ENCODE measurements at regions not wholly inside any gene's neighbourhood (a gene's known extent, or its start where the extent isn't known, plus 50 kb on each side); places are given as distances from the start of the nearest gene placed in this dataset.
"Not testable (repeated sequence)": the region's sequence is repeated elsewhere in the genome, so short reads cannot be mapped to it uniquely, and the experiment has no call there.

DNA sequence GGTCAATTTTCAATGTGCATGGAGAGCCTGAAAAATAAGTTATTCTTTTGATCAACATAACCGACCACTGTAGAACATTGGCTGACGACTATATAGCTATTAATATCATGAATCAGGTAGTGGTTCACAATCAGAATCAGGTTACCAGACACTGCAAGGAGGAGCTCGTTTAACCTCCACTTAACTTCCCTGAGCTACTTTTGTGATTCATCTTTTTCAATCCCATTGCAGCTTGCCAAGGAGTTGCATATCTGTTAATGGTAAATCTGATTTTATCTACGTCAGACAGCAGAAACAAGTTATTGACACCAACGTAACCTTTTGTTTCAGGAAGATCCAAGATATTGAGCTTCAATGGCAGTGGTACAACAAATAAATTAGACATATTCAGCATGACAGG is 2263.8 kb upstream of the ACO1 start:
- DNase-seq (ENCODE audit: low read depth in 3 of 3): no peak

DNA sequence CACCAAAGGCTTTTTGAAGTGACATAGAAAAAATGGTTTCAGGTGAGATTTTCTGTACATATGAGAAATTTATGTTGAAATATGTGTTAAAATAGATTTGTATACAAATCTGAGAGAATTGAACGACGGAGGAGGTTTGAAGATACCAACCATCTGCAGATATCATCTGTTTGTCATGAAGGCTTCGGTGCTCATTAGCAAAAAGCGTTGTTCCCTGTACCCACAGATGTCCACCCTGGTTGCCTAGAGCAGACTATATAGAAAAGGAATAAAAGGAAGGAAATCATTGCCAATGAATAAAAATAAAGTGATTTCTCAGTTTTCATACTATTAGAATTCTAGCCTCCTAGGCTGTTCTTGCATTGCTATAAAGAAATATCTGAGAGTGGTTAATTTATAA is 2262.8 kb upstream of the ACO1 start:
- DNase-seq (ENCODE audit: low read depth in 3 of 3): no peak

DNA sequence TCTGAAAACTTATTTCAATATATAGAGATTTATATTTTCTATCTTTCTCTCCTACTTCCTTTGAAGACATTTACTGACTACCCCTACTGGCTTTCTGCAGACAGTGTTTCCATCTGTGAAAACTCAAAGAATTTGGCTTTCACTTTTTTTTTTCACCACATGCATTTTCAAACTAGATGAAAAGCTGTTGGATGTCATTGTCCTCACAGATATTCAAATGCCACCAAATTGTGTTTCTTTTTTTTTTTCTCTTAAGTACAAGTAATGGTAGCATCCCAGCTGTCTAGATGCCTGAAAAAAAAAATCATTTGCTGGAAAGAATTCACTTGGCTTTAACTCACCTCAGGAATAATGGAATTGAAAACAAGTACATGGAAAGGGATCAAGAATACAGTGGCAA is 2258.6 kb upstream of the ACO1 start:
- no peak for DNase-seq (ENCODE audit: low read depth in 3 of 3)

DNA sequence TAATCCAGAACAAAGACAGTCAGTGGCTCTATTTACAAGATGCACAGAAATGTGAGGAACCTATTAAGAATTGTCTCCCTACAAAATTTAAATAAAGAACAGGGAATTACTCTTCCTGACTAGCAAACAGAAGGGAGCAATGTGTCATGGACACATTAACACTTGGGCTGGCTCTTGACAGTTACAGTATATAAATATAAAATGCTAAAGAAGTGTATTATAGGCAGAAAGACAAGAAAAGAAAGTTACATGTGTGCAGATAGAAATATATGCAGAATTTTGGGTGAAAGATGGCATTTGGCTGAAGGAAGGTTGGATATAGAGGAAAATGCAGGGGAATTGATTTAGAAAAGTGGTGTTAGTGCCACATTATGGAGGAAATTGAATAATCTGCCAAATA is 2257.1 kb upstream of the ACO1 start:
- no peak for DNase-seq (ENCODE audit: low read depth in 3 of 3)

DNA sequence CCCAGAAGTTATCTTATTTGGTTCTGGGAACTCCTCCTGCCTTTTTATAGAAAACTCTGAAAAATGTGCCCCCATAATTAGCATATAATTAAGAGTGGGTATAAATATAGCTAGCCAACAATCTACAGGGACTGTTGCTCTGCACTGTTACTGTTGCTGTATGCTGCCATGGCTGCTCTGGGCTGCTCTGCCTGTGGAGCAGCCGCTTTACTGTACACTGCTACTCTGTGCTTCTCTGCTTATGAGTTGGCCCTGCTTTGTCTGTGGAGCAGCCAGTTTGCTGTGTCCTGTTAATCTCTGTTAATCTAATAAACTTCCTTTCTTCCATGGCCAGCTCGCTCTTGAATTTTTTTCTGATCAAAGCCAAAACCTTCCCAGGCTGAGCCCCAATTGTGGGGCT is 2244.0 kb upstream of the ACO1 start:
- no peak for DNase-seq (ENCODE audit: low read depth in 3 of 3)

DNA sequence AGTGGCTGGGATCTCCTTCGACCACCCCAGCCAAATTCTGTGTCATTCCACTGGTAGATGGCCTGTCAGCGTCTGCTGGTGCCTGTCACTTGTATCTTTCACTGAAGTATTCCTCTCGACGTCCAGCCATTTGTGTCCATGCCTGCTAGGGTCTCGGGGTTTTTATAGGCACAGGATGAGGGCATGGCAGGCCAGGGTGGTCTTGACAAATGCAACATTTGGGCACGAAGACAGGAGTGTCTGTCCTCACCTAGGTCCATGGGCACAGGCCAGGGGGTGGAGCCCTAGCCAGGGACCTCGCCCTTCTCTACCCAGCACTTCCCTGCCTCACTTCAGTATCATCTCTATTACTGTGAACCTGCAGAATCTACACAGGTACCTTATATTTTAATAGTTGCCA is 2223.9 kb upstream of the ACO1 start:
- no peak for DNase-seq (ENCODE audit: low read depth in 3 of 3)

DNA sequence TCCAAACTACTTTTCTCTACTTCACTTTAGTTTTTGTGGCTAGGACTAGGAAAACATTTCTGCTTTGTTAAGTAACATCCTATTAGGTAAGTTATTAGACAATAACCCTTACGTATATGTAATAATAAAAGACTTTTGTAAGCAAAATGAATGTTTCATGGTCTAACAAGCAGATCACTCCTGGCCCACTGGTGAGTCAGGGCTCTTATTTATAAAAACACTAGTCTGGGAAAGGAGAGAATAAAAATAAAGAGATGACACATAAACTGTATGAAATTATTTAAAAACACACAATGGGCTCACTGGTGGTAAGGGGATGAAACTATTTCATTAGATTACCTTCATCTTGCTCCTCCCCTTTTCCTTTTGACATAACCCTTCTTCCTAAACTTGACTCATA is 2212.2 kb upstream of the ACO1 start:
- DNase-seq (ENCODE audit: low read depth in 3 of 3): no peak

DNA sequence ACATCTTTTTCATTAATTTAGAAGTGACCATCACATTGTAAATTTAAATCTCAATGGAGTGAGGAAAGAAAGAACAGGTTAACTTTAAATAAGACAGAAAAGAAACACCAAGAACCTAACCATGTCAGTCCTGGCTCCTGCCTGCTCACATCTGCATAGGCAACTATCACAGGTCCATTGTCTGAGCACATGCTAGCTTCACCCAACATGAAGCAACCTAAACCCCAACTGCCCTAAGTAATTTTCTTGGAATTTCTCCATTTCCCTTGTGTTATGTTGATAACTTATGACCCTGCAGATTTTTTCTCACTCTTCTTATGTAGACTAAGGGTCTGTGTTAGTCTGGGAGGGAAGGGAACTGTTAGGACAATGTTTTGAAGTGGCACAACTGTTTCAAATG is 2205.8 kb upstream of the ACO1 start:
- DNase-seq (ENCODE audit: low read depth in 3 of 3): no peak

DNA sequence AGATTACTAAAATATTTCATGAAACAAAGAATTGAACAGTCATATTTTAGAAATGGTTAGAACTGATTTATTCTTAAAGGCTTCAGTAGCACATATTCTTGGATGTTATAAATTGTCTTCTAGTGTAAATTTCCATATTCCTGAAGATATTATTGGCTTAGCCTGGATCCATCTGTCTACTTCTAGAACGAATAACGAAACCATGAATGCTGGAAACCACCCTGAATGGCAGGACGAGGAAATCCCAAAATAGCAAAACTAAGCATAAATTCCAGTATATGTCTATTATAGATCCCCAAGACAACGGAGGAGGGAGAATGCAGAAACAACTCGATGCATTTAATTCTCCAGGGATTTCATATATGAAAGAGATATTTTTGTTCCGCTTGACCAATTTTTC is 2191.0 kb upstream of the ACO1 start:
- no peak for DNase-seq (ENCODE audit: low read depth in 3 of 3)

DNA sequence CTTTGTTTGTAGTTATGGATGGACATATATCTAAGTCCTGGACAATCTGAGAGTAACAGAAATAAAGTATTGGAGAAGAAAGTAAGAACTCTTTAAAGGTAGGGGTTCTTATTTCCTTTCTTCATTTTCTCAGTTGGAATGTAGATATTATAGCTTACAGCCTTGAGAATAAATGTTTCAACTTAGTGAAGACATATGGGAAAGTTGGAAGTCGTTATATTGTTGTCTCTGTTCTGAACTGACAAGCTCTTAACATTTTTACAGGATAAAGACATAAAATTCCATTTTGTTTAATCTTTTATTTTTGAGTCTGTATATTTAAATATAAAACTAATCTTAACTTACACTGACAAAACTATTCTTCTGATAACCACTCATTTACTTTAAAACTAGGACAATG is 2187.5 kb upstream of the ACO1 start:
- DNase-seq (ENCODE audit: low read depth in 3 of 3): no peak

DNA sequence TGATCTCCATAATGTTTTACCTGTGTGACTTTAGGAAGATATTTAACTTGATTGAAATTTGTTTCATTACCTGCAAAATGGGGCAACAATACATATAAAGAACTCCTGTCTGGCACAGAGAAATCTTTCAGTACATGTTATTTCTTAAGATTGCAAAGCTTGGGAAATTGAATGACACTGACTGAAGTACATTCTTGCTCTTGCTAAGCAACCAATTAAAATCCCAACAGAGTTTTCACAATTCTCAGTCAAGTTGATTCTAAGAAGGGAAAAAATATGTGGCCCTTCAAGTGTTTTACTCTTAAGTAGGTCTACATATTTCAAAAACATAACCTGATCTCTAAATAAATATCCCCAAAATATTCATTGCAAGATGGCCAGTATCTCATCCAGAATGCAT is 2187.0 kb upstream of the ACO1 start:
- no peak for DNase-seq (ENCODE audit: low read depth in 3 of 3)

DNA sequence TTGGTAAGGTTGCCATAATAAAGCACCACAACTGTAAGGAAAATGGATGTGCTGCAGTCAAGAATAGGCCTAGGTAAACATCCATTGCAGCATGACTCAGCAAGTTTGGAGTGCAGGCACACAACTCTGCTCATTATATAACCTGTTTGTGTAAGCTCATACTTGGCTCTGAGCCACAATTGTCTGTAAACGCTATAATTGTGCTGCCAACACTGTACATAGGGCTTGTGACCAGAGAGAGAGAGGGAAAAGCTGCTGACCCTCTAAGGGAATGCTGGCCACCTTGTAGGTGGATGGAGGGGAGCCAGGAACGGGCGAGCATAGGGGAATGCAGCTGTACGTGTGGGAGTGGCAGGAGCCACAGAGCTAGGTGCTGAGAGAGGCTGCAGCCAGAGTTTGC is 2186.5 kb upstream of the ACO1 start:
- DNase-seq (ENCODE audit: low read depth in 3 of 3): no peak

DNA sequence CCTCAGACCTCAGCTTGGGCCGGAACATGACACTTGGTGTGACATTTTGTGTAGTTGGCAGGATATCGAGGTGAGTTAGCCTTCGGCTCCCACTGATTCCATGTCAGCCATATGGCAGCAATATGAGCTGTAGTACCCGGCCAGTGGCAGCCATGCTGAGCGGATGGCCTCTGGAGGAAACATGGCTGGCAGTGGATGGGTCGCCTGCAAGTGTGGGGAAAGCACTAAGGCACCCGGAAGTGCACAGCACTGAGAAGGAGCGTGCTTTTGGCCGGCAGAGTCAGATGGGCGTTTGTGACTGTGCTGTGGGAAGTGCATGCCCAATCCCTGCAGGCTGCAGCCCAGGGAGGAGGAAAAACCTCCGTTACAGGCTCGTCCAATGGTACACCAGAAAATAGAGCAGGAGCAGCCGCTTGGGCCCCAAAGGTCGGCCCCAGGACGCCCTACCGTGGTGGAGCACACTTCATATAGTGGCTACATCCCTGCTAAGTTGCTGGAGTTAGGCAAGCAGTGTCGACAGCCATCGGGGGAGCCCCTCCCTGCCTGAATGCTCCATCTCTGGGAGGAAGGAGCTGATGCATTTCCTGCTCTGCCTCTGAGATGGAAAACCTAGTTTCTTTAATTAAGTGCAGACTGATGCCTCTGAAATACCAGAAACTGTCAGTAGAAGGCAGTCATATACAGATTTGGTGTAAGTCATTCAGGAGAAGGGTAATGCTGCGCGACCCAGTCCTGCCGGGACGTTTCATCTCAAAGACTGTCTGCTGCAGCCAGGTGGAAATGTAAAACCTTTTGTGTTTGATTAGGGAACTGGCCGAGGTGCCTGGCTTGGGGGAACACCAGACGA is 2185.8 kb upstream of the ACO1 start:
- no peak for DNase-seq (ENCODE audit: low read depth in 3 of 3)

DNA sequence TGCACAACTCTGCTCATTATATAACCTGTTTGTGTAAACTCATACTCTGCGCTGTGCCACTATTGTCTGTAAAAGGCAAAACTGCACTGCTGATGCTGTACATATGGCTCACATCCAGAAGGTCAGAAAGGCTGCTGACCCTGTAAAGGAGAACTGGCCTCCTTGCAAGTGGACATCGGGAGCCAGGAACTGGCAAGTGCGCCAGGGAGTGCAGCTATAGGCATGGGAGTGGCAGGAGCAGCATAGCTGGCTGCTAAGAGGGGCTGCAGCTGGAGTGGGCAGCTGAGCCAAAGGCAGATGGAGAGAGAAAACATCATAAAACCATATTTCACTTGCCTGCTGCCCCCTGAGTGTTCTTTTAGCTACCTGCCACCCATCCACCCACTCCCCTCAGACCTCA is 2183.4 kb upstream of the ACO1 start:
- DNase-seq (ENCODE audit: low read depth in 3 of 3): no peak

DNA sequence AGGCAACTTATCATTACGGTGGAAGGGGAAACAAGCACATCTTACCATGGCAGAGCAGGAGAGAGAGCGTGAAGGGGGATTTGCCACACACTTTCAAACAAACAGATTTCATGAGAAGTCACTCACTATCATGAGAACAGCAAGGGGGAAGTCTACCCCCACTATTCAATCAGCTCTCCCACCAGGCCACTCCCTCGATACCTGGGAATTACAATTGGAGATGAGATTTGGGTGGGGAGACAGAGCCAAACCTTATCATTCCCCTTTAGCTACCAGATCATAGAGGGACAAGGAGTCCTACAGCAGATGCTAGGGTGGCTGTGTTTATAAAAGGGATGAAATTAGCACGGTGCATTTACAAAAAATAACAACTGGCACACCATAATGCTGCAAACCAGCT is 2149.4 kb upstream of the ACO1 start:
- no peak for DNase-seq (ENCODE audit: low read depth in 3 of 3)

DNA sequence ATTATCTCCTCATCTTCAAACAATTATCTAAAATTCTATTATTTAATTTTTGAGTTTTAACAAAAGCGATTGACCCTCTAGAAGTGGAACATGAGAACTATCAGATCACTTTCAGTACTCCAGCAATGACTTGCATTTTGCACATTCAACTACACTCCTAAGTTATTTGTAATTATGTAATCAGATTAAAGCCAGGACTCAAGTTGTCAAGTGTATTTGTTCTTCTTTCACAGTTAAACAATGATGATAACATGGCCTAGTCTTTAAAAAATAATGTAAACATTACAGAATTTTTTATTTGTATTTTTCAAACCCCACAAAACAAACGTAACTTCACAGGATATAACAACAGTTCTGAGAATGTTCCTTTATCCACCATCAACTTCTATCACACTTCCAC is 2148.9 kb upstream of the ACO1 start:
- no peak for DNase-seq (ENCODE audit: low read depth in 3 of 3)

DNA sequence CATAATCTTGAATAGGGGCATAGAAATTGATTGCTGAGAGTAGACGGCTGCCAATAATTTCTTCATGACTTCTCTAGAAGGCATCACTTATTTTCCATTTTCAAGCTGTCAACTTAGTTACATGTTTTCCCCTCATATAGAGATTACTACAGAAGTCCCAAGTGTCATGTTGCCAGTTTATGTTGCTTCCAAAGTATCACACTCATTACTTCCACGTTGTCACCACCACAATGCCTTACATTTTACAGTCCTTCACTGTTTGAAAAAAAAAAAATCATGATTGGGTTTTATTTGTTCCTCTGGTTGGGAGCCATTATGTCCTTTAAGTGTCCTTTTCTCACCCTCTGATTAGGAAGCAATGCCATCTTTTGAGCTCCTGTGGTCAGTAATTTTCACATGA is 2144.6 kb upstream of the ACO1 start:
- DNase-seq (ENCODE audit: low read depth in 3 of 3): no peak

DNA sequence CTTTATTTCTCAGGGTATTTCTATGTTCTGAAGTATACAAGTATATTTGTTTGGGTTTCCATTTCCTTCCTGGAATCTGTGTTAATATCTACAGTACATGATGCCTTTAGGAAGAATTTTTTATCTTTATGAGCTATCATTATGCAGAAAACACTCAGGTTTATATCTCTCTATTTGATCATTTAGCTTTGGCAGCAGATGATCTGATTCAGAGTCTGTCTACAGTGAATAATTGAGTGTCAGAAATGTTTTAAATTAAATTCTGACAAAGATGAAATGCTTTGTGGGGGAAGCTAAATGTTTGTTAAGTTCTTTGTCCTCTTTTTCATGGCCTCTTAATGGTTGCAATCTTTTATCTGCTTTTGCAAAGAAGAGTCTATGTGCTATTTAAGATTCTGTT is 2141.0 kb upstream of the ACO1 start:
- DNase-seq (ENCODE audit: low read depth in 3 of 3): no peak

DNA sequence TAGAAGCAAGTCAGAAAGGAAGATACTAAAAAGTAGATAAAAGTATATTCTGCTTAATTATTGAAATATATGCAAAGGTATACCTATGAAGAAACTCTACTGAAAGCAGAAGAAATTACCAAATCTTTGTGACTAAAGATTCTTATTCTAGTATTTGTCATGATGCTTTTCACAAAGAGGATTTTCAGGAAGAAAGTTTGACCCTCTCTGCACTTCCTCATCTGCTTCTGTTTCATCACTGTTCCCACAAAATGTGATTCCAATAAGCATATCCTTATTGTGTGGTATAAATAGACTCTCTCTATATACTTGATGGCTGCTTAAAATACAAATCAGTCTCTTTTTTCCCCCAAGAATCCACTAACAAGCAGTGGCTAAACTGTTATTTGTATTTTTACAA is 2139.6 kb upstream of the ACO1 start:
- DNase-seq (ENCODE audit: low read depth in 3 of 3): no peak

DNA sequence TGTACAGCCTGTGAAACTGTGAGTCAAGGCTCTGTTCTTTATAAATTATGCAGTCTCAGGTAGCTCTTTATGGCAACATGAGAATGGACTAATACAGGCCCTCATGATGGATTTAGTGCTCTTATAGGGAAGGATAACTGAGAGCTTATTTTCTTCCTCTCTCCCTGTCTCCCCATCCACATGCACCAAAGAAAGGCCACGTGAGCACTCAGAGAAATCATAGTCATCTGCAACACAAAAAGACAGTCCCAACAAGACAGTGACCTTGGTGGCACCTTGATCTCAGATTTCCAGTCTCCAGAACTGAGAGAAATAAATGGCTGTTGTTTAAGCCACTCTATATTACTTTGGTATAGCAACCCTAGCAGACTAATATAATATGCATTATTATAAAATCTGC is 2133.6 kb upstream of the ACO1 start:
- DNase-seq (ENCODE audit: low read depth in 3 of 3): no peak

DNA sequence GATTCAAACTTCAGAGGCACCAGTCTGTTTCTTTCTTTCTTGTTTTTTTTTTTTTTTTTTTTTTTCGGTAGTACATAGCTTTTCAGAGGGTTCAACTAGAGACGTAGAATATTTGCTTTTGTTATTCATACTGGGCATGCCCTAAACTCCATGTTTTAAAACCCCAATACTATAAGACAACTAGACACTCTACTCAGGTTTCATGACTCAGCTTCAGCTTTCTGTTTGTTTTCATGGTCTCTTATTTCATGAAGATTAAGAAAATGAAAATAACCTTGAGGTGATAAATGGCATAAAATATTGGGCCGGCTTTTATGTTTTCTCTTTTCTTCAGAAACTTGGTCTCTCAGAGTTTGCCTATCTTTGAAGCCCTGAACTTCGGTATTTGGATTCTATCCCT is 2126.3 kb upstream of the ACO1 start:
- DNase-seq (ENCODE audit: low read depth in 3 of 3): no peak

DNA sequence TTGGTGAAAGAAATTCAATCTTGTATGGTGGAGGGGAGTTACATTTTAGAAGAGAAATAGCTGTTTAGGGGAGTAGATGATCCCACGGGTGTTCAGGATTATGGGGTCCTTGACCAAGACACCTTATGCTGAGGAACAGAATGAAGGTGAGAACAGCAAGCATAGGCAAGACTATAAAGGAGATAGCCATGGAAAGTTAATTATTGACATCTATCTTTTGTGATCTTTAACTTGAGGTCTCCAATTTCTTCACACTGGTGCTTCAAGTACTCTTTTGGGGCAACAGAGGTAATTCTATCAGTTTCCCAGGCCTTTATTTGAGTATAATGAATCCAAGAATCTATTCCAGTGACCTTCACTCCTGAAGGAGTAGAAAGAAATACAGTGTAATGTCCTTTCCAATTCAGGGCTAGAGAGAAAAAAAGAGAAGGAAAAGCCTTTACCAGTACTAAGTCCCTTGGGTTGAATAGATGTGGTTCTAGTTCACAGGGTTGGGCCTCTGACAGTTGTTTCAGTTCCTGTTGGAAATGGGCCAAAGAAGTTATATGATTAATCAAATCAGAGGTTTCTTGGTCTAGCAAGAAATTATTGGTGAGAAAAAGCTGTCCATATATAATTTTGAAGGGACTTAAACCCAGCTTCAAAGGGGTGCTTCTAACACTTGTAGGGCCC is 2104.1 kb upstream of the ACO1 start:
- no peak for DNase-seq (ENCODE audit: low read depth in 3 of 3)

DNA sequence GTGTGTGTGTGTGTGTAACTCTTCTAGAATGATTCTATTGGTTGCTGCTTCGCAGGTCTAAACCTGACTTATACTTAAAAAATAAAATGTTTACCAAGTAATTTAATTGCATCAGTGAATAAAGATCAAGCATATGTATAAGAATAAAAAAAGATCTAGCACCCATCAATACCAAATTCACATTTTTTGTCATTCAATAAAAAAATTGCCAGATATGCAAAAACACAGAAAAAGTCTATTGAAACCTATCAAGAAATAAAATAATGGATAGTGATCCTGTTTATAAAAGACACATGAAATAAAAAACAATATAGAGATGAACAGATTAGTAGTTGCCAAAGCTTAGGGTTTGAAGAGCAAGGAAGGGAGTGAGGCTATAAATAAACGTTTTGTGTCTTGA is 2095.0 kb upstream of the ACO1 start:
- DNase-seq (ENCODE audit: low read depth in 3 of 3): no peak

DNA sequence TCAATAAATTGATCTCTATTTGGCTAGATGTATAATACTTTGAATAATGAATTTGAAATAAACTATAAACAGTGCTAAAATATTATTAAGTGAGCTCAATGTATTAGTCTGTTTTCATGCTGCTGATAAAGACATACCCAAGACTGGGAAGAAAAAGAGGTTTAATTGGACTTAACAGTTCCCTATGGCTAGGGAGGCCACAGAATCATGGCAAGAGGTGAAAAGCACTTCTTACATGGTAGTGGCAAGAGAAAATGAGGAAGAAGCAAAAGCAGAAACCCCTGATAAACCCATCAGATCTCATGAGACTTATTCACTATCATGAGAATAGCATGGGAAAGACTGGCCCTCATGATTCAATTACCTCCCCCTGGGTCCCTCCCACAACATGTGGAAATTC is 2092.4 kb upstream of the ACO1 start:
- not testable (repeated sequence) for DNase-seq (ENCODE audit: low read depth in 3 of 3)

Measured in stimulated activated CD4-positive, alpha-beta T cell treated with anti-CD3 and anti-CD28 coated beads, TNF-alpha, amount 100 ng/mL, for 24 hours (primary cell).